ENCODE measurements at regions not wholly inside any gene's neighbourhood (a gene's known extent, or its start where the extent isn't known, plus 50 kb on each side); places are given as distances from the start of the nearest gene placed in this dataset.

DNA sequence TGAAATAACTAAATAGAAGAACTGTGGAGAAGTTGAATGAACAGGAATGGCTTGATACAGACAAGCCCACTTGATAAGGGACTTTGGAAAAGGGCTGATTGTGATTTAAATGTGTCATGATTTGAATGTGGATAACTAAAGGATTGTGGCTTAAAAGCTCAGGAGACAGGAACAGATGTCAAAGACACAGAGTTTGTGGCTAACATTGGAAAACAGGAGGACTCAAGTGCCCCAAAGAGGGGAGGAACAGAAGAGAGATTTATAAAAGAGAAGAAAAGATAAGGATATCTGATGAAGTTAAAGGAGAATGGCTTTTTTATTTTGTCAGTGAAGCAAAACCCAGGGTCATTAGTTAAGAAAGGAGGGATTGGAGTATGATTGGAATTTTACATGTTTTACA is 124.2 kb upstream of the TRPM3 start:
- TF ChIP-seq, protein P1, sequence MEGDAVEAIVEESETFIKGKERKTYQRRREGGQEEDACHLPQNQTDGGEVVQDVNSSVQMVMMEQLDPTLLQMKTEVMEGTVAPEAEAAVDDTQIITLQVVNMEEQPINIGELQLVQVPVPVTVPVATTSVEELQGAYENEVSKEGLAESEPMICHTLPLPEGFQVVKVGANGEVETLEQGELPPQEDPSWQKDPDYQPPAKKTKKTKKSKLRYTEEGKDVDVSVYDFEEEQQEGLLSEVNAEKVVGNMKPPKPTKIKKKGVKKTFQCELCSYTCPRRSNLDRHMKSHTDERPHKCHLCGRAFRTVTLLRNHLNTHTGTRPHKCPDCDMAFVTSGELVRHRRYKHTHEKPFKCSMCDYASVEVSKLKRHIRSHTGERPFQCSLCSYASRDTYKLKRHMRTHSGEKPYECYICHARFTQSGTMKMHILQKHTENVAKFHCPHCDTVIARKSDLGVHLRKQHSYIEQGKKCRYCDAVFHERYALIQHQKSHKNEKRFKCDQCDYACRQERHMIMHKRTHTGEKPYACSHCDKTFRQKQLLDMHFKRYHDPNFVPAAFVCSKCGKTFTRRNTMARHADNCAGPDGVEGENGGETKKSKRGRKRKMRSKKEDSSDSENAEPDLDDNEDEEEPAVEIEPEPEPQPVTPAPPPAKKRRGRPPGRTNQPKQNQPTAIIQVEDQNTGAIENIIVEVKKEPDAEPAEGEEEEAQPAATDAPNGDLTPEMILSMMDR (IDR thresholded peaks at IDR 0.05; ENCODE audit: low read depth, low read length) = no peak
- DNase-seq (ENCODE audit: extremely low read depth, low read depth) = no peak

DNA sequence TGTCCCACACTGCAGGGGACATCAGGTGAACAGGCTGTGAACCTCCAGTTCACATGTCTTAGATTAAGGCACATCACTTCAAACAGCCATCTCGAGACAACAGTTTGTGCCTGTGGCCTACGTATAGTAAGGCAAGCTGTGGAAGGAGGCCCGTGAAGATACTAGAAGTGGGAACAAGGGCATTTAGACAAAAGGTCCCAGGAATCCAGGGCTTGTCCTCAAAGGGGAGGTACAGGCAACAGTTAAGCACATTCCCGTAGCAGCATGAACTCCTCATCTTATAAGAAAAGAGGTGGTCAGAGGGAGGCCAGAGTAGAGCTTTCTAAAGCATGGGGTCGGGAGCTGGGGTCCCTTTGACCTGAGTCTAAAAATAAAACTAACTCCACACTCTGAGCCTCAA is 122.5 kb upstream of the TRPM3 start:
- DNase-seq (ENCODE audit: extremely low read depth, low read depth) = no peak
- TF ChIP-seq, protein P1 (IDR thresholded peaks at IDR 0.05; ENCODE audit: low read depth, low read length) = no peak

GRCh38 chr9:71242081-71242480 is 120.7 kb upstream of the TRPM3 start:
- DNase-seq (ENCODE audit: extremely low read depth, low read depth) = no peak
- TF ChIP-seq, protein P1 (IDR thresholded peaks at IDR 0.05; ENCODE audit: low read depth, low read length) = no peak

- DNase-seq (ENCODE audit: extremely low read depth, low read depth) = no peak
- TF ChIP-seq, protein P1 (IDR thresholded peaks at IDR 0.05; ENCODE audit: low read depth, low read length) = no peak
Observed at GRCh38 chr9:71237051-71237450, 115.6 kb upstream of the TRPM3 start.

DNA sequence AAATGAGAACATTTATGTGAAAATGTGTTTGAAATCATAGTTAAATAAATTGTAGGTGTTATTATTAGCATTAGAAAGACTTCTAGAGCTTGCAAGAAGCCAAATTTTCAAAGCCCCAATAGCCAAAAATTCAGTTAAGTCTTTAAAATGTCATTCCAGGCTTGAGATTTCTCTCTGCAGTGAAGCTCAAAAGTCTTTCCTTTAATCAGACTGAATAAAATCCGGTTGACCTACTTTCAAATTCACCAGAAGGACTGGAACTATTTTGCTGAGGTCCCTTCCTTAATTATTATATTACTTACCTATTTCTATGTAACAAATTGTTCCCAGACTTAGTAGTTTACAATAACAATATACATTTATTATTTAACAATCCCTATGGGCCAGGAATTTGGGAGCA is 112.2 kb upstream of the TRPM3 start:
- TF ChIP-seq, protein P1 (IDR thresholded peaks at IDR 0.05; ENCODE audit: low read depth, low read length) = no peak
- DNase-seq (ENCODE audit: extremely low read depth, low read depth) = no peak

GRCh38 chr9:71223953-71224538 is 102.6 kb upstream of the TRPM3 start:
- TF ChIP-seq, protein P1 (IDR thresholded peaks at IDR 0.05; ENCODE audit: low read depth, low read length) = no peak
- no peak for DNase-seq (ENCODE audit: extremely low read depth, low read depth)

DNA sequence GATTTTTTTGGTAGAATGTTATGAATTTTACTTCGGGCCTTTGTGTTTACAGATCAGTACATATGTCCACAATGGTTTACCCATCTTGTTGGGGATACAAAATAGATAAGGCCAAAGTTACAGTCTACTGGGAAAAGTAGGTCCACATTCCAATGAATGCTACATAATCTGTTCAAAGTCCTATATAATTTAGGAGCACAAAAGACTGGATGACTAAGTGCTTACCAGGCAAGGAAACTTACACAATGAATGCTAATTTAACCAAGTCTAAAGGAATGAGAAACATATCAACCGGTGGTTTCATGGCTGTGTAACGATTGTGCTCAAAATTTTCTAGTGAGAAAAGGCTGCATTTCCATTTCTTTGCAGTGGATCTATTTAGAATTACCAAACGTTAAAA is 97.4 kb upstream of the TRPM3 start:
- TF ChIP-seq, protein P1 (IDR thresholded peaks at IDR 0.05; ENCODE audit: low read depth, low read length) = no peak
- no peak for DNase-seq (ENCODE audit: extremely low read depth, low read depth)

Measured in AG09319 (cell line).